Endothelial cell of umbilical vein (primary cell): ENCODE measurements at regions not wholly inside any gene's neighbourhood (a gene's known extent, or its start where the extent isn't known, plus 50 kb on each side); places are given as distances from the start of the nearest gene placed in this dataset.
"Not testable (repeated sequence)": the region's sequence is repeated elsewhere in the genome, so short reads cannot be mapped to it uniquely, and the experiment has no call there.

Experiments used
- EZH2 ChIP-seq: IDR thresholded peaks from 2 replicates; pipeline ENCODE4 v1.6.1; 2012; ENCODE audit warnings: borderline replicate concordance, low read depth, mild to moderate bottlenecking, moderate library complexity, low read length, inconsistent platforms; ENCODE audit not compliant: severe bottlenecking
- FOS ChIP-seq: IDR thresholded peaks from 2 replicates; pipeline ENCODE4 v1.6.1; 2011; ENCODE audit warnings: mild to moderate bottlenecking, low read length, moderate library complexity, borderline replicate concordance; ENCODE audit not compliant: insufficient read depth
- GATA2 ChIP-seq: IDR thresholded peaks from 2 replicates; pipeline ENCODE4 v1.7.0; 2011; ENCODE audit warnings: low read depth, mild to moderate bottlenecking, moderate library complexity, mixed read lengths, low read length; ENCODE audit not compliant: insufficient read length, insufficient read depth
- JUN ChIP-seq: IDR thresholded peaks from 2 replicates; pipeline ENCODE4 v1.6.1; 2011; ENCODE audit warnings: borderline replicate concordance, low read depth; ENCODE audit not compliant: insufficient read length, insufficient read depth
- MYC ChIP-seq: IDR thresholded peaks from one replicate; pipeline ENCODE4 v1.6.1; 2011; ENCODE audit warnings: mild to moderate bottlenecking, low read depth, low read length
- POLR2A ChIP-seq: IDR thresholded peaks from 2 replicates; pipeline ENCODE4 v1.6.1; 2012; ENCODE audit warnings: low read depth, mild to moderate bottlenecking, control low read depth, low read length
- POLR2AphosphoS5 ChIP-seq: IDR thresholded peaks from 2 replicates; pipeline ENCODE4 v1.6.1; 2012; ENCODE audit warnings: low read depth, mild to moderate bottlenecking, control low read depth, low read length, moderate library complexity; ENCODE audit not compliant: insufficient read depth
- TF ChIP-seq, protein P1 (sequence below), 2 donors: IDR thresholded peaks; 1 replicate in 1 of 2; 2 replicates in 1 of 2; pipeline ENCODE4 v1.5.1; 2011; ENCODE audit warnings: low read length in 2 of 2, mild to moderate bottlenecking in 2 of 2, moderate library complexity in 2 of 2, control low read depth in 1 of 2, inconsistent platforms in 1 of 2, low read depth in 1 of 2; ENCODE audit not compliant: insufficient read depth in 1 of 2; ENCODE audit errors: extremely low read depth in 1 of 2
- TF ChIP-seq, protein P2 (sequence below): IDR thresholded peaks from 2 replicates; pipeline ENCODE4 v1.6.1; 2011; ENCODE audit not compliant: insufficient read depth, insufficient read length

GRCh38 chr5:54864911-54865515 is 120.4 kb downstream of the ESM1 start:
- not testable (repeated sequence) for TF ChIP-seq EZH2, POLR2A, POLR2AphosphoS5, MYC, JUN, FOS, GATA2
- TF ChIP-seq, protein P1, sequence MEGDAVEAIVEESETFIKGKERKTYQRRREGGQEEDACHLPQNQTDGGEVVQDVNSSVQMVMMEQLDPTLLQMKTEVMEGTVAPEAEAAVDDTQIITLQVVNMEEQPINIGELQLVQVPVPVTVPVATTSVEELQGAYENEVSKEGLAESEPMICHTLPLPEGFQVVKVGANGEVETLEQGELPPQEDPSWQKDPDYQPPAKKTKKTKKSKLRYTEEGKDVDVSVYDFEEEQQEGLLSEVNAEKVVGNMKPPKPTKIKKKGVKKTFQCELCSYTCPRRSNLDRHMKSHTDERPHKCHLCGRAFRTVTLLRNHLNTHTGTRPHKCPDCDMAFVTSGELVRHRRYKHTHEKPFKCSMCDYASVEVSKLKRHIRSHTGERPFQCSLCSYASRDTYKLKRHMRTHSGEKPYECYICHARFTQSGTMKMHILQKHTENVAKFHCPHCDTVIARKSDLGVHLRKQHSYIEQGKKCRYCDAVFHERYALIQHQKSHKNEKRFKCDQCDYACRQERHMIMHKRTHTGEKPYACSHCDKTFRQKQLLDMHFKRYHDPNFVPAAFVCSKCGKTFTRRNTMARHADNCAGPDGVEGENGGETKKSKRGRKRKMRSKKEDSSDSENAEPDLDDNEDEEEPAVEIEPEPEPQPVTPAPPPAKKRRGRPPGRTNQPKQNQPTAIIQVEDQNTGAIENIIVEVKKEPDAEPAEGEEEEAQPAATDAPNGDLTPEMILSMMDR (IDR thresholded peaks at IDR 0.05; ENCODE audit: extremely low read depth in 1 of 2, insufficient read depth in 1 of 2, low read depth in 1 of 2, low read length in 2 of 2) = not testable (repeated sequence)
- TF ChIP-seq, protein P2, sequence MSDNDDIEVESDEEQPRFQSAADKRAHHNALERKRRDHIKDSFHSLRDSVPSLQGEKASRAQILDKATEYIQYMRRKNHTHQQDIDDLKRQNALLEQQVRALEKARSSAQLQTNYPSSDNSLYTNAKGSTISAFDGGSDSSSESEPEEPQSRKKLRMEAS = not testable (repeated sequence)
